SK-N-SH (cell line): ENCODE measurements at regions not wholly inside any gene's neighbourhood (a gene's known extent, or its start where the extent isn't known, plus 50 kb on each side); places are given as distances from the start of the nearest gene placed in this dataset.
A peak's percentile ranks its signal among the peaks of the same experiment; 100 is the strongest.

Source experiments
- CTCF ChIA-PET: fragments of 300-600, 350-600 bp; formaldehyde crosslinking; extraction: SDS; loops from one replicate; lab custom pipeline; 2021; lab: Yijun Ruan, JAX
- POLR2A ChIA-PET: fragments of 350-600 bp; sonication (Branson Sonifier 250); formaldehyde crosslinking; extraction: SDS; loops from one replicate; lab custom pipeline; 2020; ENCODE audit warnings: antibody characterized with exemption, inconsistent platforms; lab: Yijun Ruan, JAX
- DNase-seq: peaks from one replicate; pipeline ENCODE4 v3.0.0; 2012
- H2AFZ ChIP-seq: fragments of 200-600 bp; sonication (generic); 2 replicates; pipeline ENCODE4 v1.8.1; 2016; ENCODE audit warnings: antibody characterized with exemption, mild to moderate bottlenecking, low read depth
- H3F3A ChIP-seq: fragments of 200-600 bp; sonication (generic); replicated peaks from 2 replicates; pipeline ENCODE3; 2016; ENCODE audit warnings: antibody characterized with exemption, mild to moderate bottlenecking; ENCODE audit not compliant: insufficient read depth
- H3K27ac ChIP-seq, 2 experiments: fragments of 200-500 bp in 1 of 2; fragments of 200-600 bp in 1 of 2; sonication (Bioruptor generic) in 1 of 2; sonication (generic), shearing (Covaris generic) in 1 of 2; 2 replicates each; pipeline versions ENCODE4 v1.5.1 to v1.6.1; 2014 to 2016; ENCODE audit warnings: low read depth in 2 of 2, inconsistent platforms in 1 of 2, low read length in 1 of 2, mild to moderate bottlenecking in 1 of 2, mixed read lengths in 1 of 2
- H3K27me3 ChIP-seq: fragments of 200-600 bp; sonication (generic), shearing (Covaris generic); 2 replicates; pipeline ENCODE4 v1.6.1; 2016; ENCODE audit warnings: mixed run types; ENCODE audit not compliant: insufficient read depth
- H3K36me3 ChIP-seq, 2 experiments: fragments of 200-500 bp in 1 of 2; fragments of 200-600 bp in 1 of 2; sonication (Bioruptor generic) in 1 of 2; sonication (generic) in 1 of 2; replicated peaks in 1 of 2; 2 replicates each; pipeline versions ENCODE3 to v1.5.1; 2014 to 2016; ENCODE audit warnings: low read length in 1 of 2, mild to moderate bottlenecking in 1 of 2; ENCODE audit not compliant: insufficient read depth in 2 of 2, control insufficient read depth in 1 of 2
- H3K4me1 ChIP-seq, 2 experiments: fragments of 200-500 bp in 1 of 2; fragments of 200-600 bp in 1 of 2; sonication (Bioruptor generic) in 1 of 2; sonication (generic), shearing (Covaris generic) in 1 of 2; 2 replicates each; pipeline versions ENCODE4 v1.5.1 to v1.6.1; 2014 to 2016; ENCODE audit warnings: low read depth in 1 of 2, low read length in 1 of 2, mixed run types in 1 of 2; ENCODE audit not compliant: insufficient read depth in 2 of 2, control insufficient read depth in 1 of 2
- H3K4me2 ChIP-seq: fragments of 200-600 bp; sonication (generic), shearing (Covaris generic); 2 replicates; pipeline ENCODE4 v1.6.1; 2017; ENCODE audit warnings: mixed run types
- H3K4me3 ChIP-seq, 2 experiments: fragments of 200-500 bp in 1 of 2; fragments of 200-600 bp in 1 of 2; sonication (Bioruptor generic) in 1 of 2; sonication (generic), shearing (Covaris generic) in 1 of 2; 2 replicates each; pipeline versions ENCODE4 v1.5.1 to v1.8.1; 2014 to 2016; ENCODE audit warnings: low read depth in 2 of 2, inconsistent platforms in 1 of 2, low read length in 1 of 2, mild to moderate bottlenecking in 1 of 2, mixed read lengths in 1 of 2, moderate library complexity in 1 of 2
- H3K79me2 ChIP-seq: fragments of 200-600 bp; sonication (generic); 2 replicates; pipeline ENCODE4 v1.8.1; 2017; ENCODE audit warnings: mild to moderate bottlenecking; ENCODE audit not compliant: insufficient read depth
- H3K9ac ChIP-seq: fragments of 200-600 bp; sonication (generic); 2 replicates; pipeline ENCODE4 v1.6.1; 2017; ENCODE audit warnings: mixed run types
- H3K9me2 ChIP-seq: fragments of 200-600 bp; sonication (generic); 2 replicates; pipeline ENCODE4 v1.6.1; 2017; ENCODE audit warnings: mixed run types
- H3K9me3 ChIP-seq: fragments of 200-600 bp; sonication (generic); 2 replicates; pipeline ENCODE4 v1.6.1; 2017; ENCODE audit warnings: mixed run types, mild to moderate bottlenecking, moderate library complexity
- H4K20me1 ChIP-seq: fragments of 200-600 bp; sonication (generic); 2 replicates; pipeline ENCODE4 v1.6.1; 2017; ENCODE audit warnings: mild to moderate bottlenecking, mixed run types; ENCODE audit not compliant: insufficient read depth
- CHD2 ChIP-seq: fragments of 150-350 bp; IDR thresholded peaks from 2 replicates; pipeline ENCODE4 v1.6.1; 2018; ENCODE audit warnings: low read length; ENCODE audit not compliant: partially characterized antibody
- CTCF ChIP-seq: fragments of 200-600 bp; sonication (generic); IDR thresholded peaks from 2 replicates; pipeline ENCODE4 v1.6.1; 2017; ENCODE audit warnings: antibody characterized with exemption, mild to moderate bottlenecking, moderate library complexity
- EP300 ChIP-seq, 2 experiments: IDR thresholded peaks; 2 replicates each; pipeline versions ENCODE4 v1.4.0 to v1.6.1; 2012; ENCODE audit warnings: borderline replicate concordance in 1 of 2, low read depth in 1 of 2, low read length in 1 of 2
- EZH2phosphoT487 ChIP-seq: fragments of 200-600 bp; sonication (generic); IDR thresholded peaks from 2 replicates; pipeline ENCODE4 v1.6.1; 2017; ENCODE audit warnings: low read depth, mixed run types, mild to moderate bottlenecking, antibody characterized with exemption, moderate library complexity, borderline replicate concordance
- FOXM1 ChIP-seq: IDR thresholded peaks from 2 replicates; pipeline ENCODE4 v1.4.0; 2012; ENCODE audit warnings: low read depth, mild to moderate bottlenecking
- GABPA ChIP-seq: IDR thresholded peaks from 2 replicates; pipeline ENCODE4 v1.4.0; 2012; ENCODE audit warnings: low read depth, mild to moderate bottlenecking
- JUND ChIP-seq: IDR thresholded peaks from 2 replicates; pipeline ENCODE4 v1.4.0; 2012
- MAX ChIP-seq: IDR thresholded peaks from 2 replicates; pipeline ENCODE4 v1.4.0; 2012; ENCODE audit warnings: low read depth
- MXI1 ChIP-seq: IDR thresholded peaks from 2 replicates; pipeline ENCODE4 v1.6.1; 2012; ENCODE audit warnings: mild to moderate bottlenecking, low read depth, low read length, improper control_type of control experiment
- NRF1 ChIP-seq: IDR thresholded peaks from 2 replicates; pipeline ENCODE4 v1.6.1; 2012; ENCODE audit warnings: low read depth, mild to moderate bottlenecking, low read length
- PBX3 ChIP-seq: IDR thresholded peaks from 2 replicates; pipeline ENCODE4; 2012
- RAD21 ChIP-seq: IDR thresholded peaks from 2 replicates; pipeline ENCODE4 v1.6.1; 2012; ENCODE audit warnings: mild to moderate bottlenecking, low read length
- RCOR1 ChIP-seq: fragments of 150-350 bp; IDR thresholded peaks from 2 replicates; pipeline ENCODE4 v1.6.1; 2017; ENCODE audit warnings: antibody characterized with exemption, low read length
- REST ChIP-seq: IDR thresholded peaks from 2 replicates; pipeline ENCODE4 v1.6.1; 2012; ENCODE audit warnings: mild to moderate bottlenecking, low read depth, low read length, moderate library complexity
- RXRA ChIP-seq: IDR thresholded peaks from 2 replicates; pipeline ENCODE4 v1.4.0; 2012; ENCODE audit warnings: low read depth, mild to moderate bottlenecking, borderline replicate concordance
- TAF1 ChIP-seq: IDR thresholded peaks from 2 replicates; pipeline ENCODE4 v1.6.1; 2012; ENCODE audit warnings: low read depth, mild to moderate bottlenecking, low read length, moderate library complexity, borderline replicate concordance
- TCF12 ChIP-seq: IDR thresholded peaks from 2 replicates; pipeline ENCODE4 v1.4.0; 2012
- USF1 ChIP-seq: IDR thresholded peaks from 2 replicates; pipeline ENCODE4 v1.4.0; 2012; ENCODE audit warnings: low read depth, borderline replicate concordance
- USF2 ChIP-seq: fragments of 150-350 bp; IDR thresholded peaks from 2 replicates; pipeline ENCODE4 v1.6.1; 2017; ENCODE audit warnings: antibody characterized with exemption, low read length, low read depth, borderline replicate concordance
- YY1 ChIP-seq: IDR thresholded peaks from 2 replicates; pipeline ENCODE4 v1.4.0; 2012; ENCODE audit warnings: low read depth, mild to moderate bottlenecking
- WGBS: methylation state at CpG from one replicate; pipeline ENCODE4 v1.1.6; 2017; ENCODE audit warnings: low lambda C conversion rate; 5-methylcytosine and 5-hydroxymethylcytosine counted together

- Histone ChIP-seq H3K9me3 (no peaks in the 10 kb centered on the region), H3K27ac (no peak overlapping the region), H3K4me3 (no peak overlapping the region), H4K20me1 (no peaks in the 10 kb centered on the region), H3K9ac (no peak overlapping the region), H3F3A (no peaks in the 10 kb centered on the region), H3K9me2 (no peaks in the 10 kb centered on the region), H2AFZ (no peak overlapping the region), H3K27me3 (no peaks in the 10 kb centered on the region), H3K4me1 (peaks cover 0 to 11% of the 10 kb centered on the region in 2 experiments; a peak in 2 of 4 replicates)
- ChIA-PET CTCF (no interaction called here), POLR2A (no interaction called here)
- no peak for DNase-seq
- 78% methylated on average over 2 of the region's 2 CpGs for WGBS
- no peak for TF ChIP-seq MAX
- TF ChIP-seq, all 33 proteins: peak for 0
- no peaks in the 10 kb centered on the region for H3K36me3 ChIP-seq
- no peaks in the 10 kb centered on the region for H3K79me2 ChIP-seq
- H3K4me2 ChIP-seq = no peak overlapping the region
Observed at GRCh38 chr11:24091594-24091993, 405.3 kb upstream of the LUZP2 start.

- H3K9me3 ChIP-seq = no peaks in the 10 kb centered on the region
- CTCF ChIA-PET = no interaction called here
- no peak overlapping the region for H3K4me3 ChIP-seq
- POLR2A ChIA-PET = no interaction called here
- no peaks in the 10 kb centered on the region for H3K9me2 ChIP-seq
- no peaks in the 10 kb centered on the region for H4K20me1 ChIP-seq
- H3K27ac ChIP-seq = peak overlapping the region in 1 of 2 experiments; percentile 83; a peak in 2 of 4 replicates
- no peak overlapping the region for H3K4me2 ChIP-seq
- peaks cover 0 to 11% of the 10 kb centered on the region in 2 experiments; a peak in 2 of 4 replicates for H3K4me1 ChIP-seq
- H3K9ac ChIP-seq = no peak overlapping the region
- H3F3A ChIP-seq = no peaks in the 10 kb centered on the region
- no peaks in the 10 kb centered on the region for H3K79me2 ChIP-seq
- WGBS = 56% methylated on average over 2 of the region's 2 CpGs
- H3K27me3 ChIP-seq = no peaks in the 10 kb centered on the region
- no peak overlapping the region for H2AFZ ChIP-seq
- DNase-seq = peak; percentile 16
- no peaks in the 10 kb centered on the region for H3K36me3 ChIP-seq
- no peak for TF ChIP-seq MAX
- TF ChIP-seq GABPA = no peak
- peak; percentile 40 for TF ChIP-seq RAD21
- TF ChIP-seq TAF1 = no peak
- no peak for TF ChIP-seq EZH2phosphoT487
- TF ChIP-seq PBX3 = no peak
- peak; percentile 26 for TF ChIP-seq CHD2
- TF ChIP-seq YY1 = no peak
- TF ChIP-seq RXRA = no peak
- TF ChIP-seq REST = no peak
- peak; percentile 84 for TF ChIP-seq RCOR1
- TF ChIP-seq EP300 (IDR thresholded peaks at IDR 0.05; ENCODE audit: borderline replicate concordance in 1 of 2, low read depth in 1 of 2, low read length in 1 of 2) = peak in 1 of 2 experiments; percentile 83; a peak in 2 of 4 replicates
- TF ChIP-seq NRF1 = no peak
- TF ChIP-seq USF1 = no peak
- no peak for TF ChIP-seq JUND
- TF ChIP-seq USF2 = no peak
- peak; percentile 94 for TF ChIP-seq MXI1
- no peak for TF ChIP-seq TCF12
- no peak for TF ChIP-seq FOXM1
- TF ChIP-seq CTCF = no peak
Observed at GRCh38 chr11:24093375-24093774, 403.5 kb upstream of the LUZP2 start.
